BJ (cell line): ENCODE measurements at regions not wholly inside any gene's neighbourhood (a gene's known extent, or its start where the extent isn't known, plus 50 kb on each side); places are given as distances from the start of the nearest gene placed in this dataset.

Experiments
- CTCF ChIA-PET: fragments of 350-600 bp; formaldehyde crosslinking; extraction: SDS; loops from one replicate; lab custom pipeline; 2021; ENCODE audit warnings: antibody characterized with exemption, inconsistent platforms; lab: Yijun Ruan, JAX
- POLR2A ChIA-PET: fragments of 300-600 bp; sonication (Branson Sonifier 250); formaldehyde crosslinking; extraction: SDS; loops from one replicate; lab custom pipeline; 2021; ENCODE audit warnings: antibody characterized with exemption; lab: Charles Lee
- DNase-seq: peaks from one replicate; pipeline ENCODE4 v3.0.0-alpha.2; 2011; ENCODE audit warnings: low read depth
- H3K27me3 ChIP-seq: 2 replicates; pipeline ENCODE4 v1.6.0; 2011; ENCODE audit warnings: low read length; ENCODE audit not compliant: control insufficient read depth, insufficient read depth
- H3K36me3 ChIP-seq: 2 replicates; pipeline ENCODE4 v1.5.1; 2011; ENCODE audit warnings: low read length; ENCODE audit not compliant: control insufficient read depth, insufficient read depth
- H3K4me3 ChIP-seq: 2 replicates; pipeline ENCODE4 v1.5.1; 2011; ENCODE audit warnings: low read depth, mild to moderate bottlenecking, control low read depth, low read length
- TF ChIP-seq, protein P1 (sequence below): IDR thresholded peaks from 2 replicates; pipeline ENCODE4 v1.5.1; 2011; ENCODE audit warnings: low read depth, mild to moderate bottlenecking, control low read depth, inconsistent platforms, low read length, moderate library complexity; ENCODE audit not compliant: insufficient read depth

- ChIA-PET POLR2A (no interaction called here), CTCF (no interaction called here)
- Histone ChIP-seq H3K4me3 (no peak overlapping the region), H3K36me3 (no peaks in the 10 kb centered on the region), H3K27me3 (no peaks in the 10 kb centered on the region)
- TF ChIP-seq, protein P1, sequence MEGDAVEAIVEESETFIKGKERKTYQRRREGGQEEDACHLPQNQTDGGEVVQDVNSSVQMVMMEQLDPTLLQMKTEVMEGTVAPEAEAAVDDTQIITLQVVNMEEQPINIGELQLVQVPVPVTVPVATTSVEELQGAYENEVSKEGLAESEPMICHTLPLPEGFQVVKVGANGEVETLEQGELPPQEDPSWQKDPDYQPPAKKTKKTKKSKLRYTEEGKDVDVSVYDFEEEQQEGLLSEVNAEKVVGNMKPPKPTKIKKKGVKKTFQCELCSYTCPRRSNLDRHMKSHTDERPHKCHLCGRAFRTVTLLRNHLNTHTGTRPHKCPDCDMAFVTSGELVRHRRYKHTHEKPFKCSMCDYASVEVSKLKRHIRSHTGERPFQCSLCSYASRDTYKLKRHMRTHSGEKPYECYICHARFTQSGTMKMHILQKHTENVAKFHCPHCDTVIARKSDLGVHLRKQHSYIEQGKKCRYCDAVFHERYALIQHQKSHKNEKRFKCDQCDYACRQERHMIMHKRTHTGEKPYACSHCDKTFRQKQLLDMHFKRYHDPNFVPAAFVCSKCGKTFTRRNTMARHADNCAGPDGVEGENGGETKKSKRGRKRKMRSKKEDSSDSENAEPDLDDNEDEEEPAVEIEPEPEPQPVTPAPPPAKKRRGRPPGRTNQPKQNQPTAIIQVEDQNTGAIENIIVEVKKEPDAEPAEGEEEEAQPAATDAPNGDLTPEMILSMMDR = no peak
- no peak for DNase-seq
Measured at GRCh38 chr11:130689222-130689908, 226.9 kb downstream of the SNX19 start.

- TF ChIP-seq, protein P1 = no peak
- DNase-seq = no peak
- no peak overlapping the region for H3K4me3 ChIP-seq
- H3K27me3 ChIP-seq = no peaks in the 10 kb centered on the region
- H3K36me3 ChIP-seq = no peaks in the 10 kb centered on the region
- ChIA-PET CTCF (no interaction called here), POLR2A (no interaction called here)
Measured at GRCh38 chr11:130691581-130691980, 224.7 kb downstream of the SNX19 start.

DNA sequence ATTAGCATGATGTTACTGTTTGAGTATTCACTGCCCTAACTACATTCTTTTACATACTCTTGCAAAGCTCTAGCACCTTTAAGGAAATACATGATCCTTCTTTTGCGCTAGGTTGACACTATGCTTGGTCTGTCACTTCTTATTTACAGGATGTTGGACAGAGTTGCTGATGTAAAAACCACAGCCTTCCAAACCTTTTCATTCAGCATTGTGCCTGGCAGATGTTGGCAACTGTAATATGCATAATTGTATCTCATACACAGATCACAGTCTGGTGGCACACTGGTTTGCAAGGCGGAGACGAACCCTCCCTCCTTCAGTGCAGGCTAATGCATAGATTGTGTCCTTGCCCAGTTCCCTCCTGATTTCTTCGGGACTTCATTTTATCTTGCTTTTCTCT lies 224.1 kb downstream of the SNX19 start:
- Histone ChIP-seq H3K27me3 (no peaks in the 10 kb centered on the region), H3K36me3 (no peaks in the 10 kb centered on the region), H3K4me3 (no peak overlapping the region)
- POLR2A ChIA-PET = no interaction called here
- TF ChIP-seq, protein P1 = no peak
- CTCF ChIA-PET = interaction anchor here (1.0 kb wide), 1 partner anchor 257 kb away, joined by 3 read pairs; no protein-coding TSS in a partner anchor
- DNase-seq = no peak

DNA sequence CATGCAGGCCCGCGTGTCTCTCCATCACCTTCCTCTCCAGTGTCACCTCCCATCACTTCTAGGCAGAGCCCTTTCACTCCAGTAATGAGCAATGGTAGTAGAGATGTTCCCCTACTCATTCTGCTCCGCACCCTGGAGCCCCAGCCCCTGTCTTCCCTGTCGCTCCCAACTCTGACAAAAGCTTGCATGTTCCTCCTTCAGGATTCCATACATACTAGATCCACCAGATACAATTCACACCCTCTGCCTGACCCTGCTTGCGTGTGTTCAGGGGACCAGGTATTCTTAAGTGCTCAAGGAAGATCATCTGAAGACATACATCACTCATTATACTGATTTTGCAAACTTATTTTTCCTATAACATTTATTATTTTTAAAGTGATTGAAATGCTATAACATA lies 222.7 kb downstream of the SNX19 start:
- no peak for DNase-seq
- TF ChIP-seq, protein P1 = no peak
- H3K27me3 ChIP-seq = no peaks in the 10 kb centered on the region
- H3K36me3 ChIP-seq = no peaks in the 10 kb centered on the region
- ChIA-PET CTCF (interaction anchor here (1.0 kb wide), 1 partner anchor 259 kb away, joined by 3 read pairs; no protein-coding TSS in a partner anchor), POLR2A (no interaction called here)
- no peak overlapping the region for H3K4me3 ChIP-seq

DNA sequence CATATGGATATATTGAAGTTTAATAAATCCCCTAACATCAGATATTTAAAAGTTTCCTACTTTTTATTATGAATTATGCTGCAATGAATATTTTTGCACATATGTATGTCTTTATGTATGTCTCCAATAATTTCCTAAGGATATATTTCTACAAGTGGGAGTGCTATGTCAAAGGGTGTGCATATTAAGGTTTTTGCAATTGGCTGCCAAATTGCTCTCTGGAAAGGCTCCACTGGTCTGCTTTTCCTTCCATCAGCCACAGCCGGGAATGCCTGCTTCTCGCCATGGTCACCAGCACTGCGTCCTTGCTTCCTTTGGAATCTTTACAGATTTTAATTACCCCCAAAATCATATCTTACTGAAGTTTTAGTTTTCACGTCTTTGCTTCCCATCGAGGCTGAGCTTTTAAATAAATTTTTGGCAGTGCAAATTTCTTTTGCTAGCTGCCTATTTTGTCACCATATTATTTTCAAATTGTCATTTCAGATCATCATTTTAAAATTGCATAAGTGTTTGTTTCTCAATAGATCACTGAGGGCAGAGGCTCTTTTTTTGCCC lies 221.7 kb downstream of the SNX19 start:
- ChIA-PET CTCF (no interaction called here), POLR2A (no interaction called here)
- TF ChIP-seq, protein P1 = no peak
- Histone ChIP-seq H3K27me3 (no peaks in the 10 kb centered on the region), H3K4me3 (no peak overlapping the region), H3K36me3 (no peaks in the 10 kb centered on the region)
- DNase-seq = no peak
